Mammary epithelial cell (primary cell): ENCODE measurements at regions not wholly inside any gene's neighbourhood (a gene's known extent, or its start where the extent isn't known, plus 50 kb on each side); places are given as distances from the start of the nearest gene placed in this dataset.

Source experiments
- EZH2 ChIP-seq: IDR thresholded peaks from 2 replicates; pipeline ENCODE4 v1.6.1; 2012; ENCODE audit warnings: low read length, inconsistent platforms, borderline replicate concordance
- TF ChIP-seq, protein P1 (sequence below), 2 donors: IDR thresholded peaks in 1 of 2; conservative IDR thresholded peaks in 1 of 2; 2 replicates each; pipeline ENCODE4 v1.5.1; 2011 to 2012; ENCODE audit warnings: inconsistent platforms in 2 of 2, low read length in 2 of 2, mild to moderate bottlenecking in 2 of 2, control low read depth in 1 of 2, low read depth in 1 of 2; ENCODE audit not compliant: insufficient read depth in 1 of 2; ENCODE audit errors: extremely low read depth in 1 of 2

DNA sequence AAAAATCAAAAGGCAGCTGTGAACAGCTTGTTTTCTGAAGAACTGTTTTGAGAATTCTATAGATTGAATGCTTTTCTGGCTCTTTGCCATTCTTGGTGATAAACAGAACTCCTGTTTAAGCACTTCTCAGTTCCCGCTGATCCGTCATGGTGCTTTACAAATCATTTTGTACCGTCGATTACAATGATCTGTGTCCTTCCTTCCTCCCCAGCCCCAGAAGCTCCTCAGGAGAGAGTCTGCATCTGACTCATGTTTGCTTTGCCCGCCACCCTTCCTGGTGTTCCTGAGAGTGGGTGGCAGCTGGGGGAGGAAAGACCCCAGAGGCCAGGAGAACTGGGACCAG, 538.6 kb upstream of the MARCKS start:
- no peak for TF ChIP-seq EZH2
- TF ChIP-seq, protein P1, sequence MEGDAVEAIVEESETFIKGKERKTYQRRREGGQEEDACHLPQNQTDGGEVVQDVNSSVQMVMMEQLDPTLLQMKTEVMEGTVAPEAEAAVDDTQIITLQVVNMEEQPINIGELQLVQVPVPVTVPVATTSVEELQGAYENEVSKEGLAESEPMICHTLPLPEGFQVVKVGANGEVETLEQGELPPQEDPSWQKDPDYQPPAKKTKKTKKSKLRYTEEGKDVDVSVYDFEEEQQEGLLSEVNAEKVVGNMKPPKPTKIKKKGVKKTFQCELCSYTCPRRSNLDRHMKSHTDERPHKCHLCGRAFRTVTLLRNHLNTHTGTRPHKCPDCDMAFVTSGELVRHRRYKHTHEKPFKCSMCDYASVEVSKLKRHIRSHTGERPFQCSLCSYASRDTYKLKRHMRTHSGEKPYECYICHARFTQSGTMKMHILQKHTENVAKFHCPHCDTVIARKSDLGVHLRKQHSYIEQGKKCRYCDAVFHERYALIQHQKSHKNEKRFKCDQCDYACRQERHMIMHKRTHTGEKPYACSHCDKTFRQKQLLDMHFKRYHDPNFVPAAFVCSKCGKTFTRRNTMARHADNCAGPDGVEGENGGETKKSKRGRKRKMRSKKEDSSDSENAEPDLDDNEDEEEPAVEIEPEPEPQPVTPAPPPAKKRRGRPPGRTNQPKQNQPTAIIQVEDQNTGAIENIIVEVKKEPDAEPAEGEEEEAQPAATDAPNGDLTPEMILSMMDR (conservative IDR thresholded peaks at IDR 0.05 in 1 of 2, IDR thresholded peaks at IDR 0.05 in 1 of 2; ENCODE audit: extremely low read depth in 1 of 2, insufficient read depth in 1 of 2, low read depth in 1 of 2, low read length in 2 of 2): no peak
